Adrenal gland (tissue), 5 donors: ENCODE measurements at regions not wholly inside any gene's neighbourhood (a gene's known extent, or its start where the extent isn't known, plus 50 kb on each side); places are given as distances from the start of the nearest gene placed in this dataset.

ENCODE experiments used
- POLR2A ChIP-seq, 2 donors: fragments of 450-650 bp; IDR thresholded peaks; one replicate each; pipeline ENCODE4 v1.6.1; 2017; ENCODE audit warnings: antibody characterized with exemption in 2 of 2, mild to moderate bottlenecking in 2 of 2, moderate library complexity in 1 of 2
- TF ChIP-seq, protein P1 (sequence below), 6 experiments: fragments of 450-650 bp in 4 of 6; fragments of 200-600 bp in 2 of 6; sonication (generic) in 1 of 6; IDR thresholded peaks; 1 replicate in 5 of 6; 2 replicates in 1 of 6; pipeline versions ENCODE4 v1.5.1 to v1.8.0; 2016 to 2021; ENCODE audit warnings: antibody characterized with exemption in 6 of 6, mild to moderate bottlenecking in 2 of 6, moderate library complexity in 1 of 6
- donor health status: DM: no; HTN: no; CAD: no.

GRCh38 chr14:97230051-97230450, 432.9 kb downstream of the VRK1 start:
- TF ChIP-seq, protein P1, sequence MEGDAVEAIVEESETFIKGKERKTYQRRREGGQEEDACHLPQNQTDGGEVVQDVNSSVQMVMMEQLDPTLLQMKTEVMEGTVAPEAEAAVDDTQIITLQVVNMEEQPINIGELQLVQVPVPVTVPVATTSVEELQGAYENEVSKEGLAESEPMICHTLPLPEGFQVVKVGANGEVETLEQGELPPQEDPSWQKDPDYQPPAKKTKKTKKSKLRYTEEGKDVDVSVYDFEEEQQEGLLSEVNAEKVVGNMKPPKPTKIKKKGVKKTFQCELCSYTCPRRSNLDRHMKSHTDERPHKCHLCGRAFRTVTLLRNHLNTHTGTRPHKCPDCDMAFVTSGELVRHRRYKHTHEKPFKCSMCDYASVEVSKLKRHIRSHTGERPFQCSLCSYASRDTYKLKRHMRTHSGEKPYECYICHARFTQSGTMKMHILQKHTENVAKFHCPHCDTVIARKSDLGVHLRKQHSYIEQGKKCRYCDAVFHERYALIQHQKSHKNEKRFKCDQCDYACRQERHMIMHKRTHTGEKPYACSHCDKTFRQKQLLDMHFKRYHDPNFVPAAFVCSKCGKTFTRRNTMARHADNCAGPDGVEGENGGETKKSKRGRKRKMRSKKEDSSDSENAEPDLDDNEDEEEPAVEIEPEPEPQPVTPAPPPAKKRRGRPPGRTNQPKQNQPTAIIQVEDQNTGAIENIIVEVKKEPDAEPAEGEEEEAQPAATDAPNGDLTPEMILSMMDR (IDR thresholded peaks at IDR 0.05): no peak
- TF ChIP-seq POLR2A (IDR thresholded peaks at IDR 0.05): no peak
